ENCODE measurements at regions not wholly inside any gene's neighbourhood (a gene's known extent, or its start where the extent isn't known, plus 50 kb on each side); places are given as distances from the start of the nearest gene placed in this dataset.

DNA sequence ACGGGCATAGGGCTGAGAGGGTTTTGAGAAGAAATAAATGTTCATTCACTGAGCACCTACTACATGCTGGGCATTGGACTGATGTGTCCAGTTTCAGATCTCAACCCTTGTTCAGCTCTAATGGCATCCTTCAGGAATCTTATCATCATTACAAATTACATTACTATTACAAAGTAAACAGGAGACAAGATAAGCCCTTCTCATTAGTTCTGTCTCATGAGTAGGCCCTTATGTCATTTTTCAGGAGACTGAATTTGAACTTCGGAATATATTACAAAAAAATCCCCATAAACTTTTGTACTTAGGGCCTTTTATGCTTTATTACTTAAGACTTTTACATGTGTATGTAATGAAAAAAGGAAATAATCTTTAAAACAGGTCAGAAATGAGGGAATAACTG lies 289.7 kb downstream of the BAMBI start:
- TF ChIP-seq, protein P1, sequence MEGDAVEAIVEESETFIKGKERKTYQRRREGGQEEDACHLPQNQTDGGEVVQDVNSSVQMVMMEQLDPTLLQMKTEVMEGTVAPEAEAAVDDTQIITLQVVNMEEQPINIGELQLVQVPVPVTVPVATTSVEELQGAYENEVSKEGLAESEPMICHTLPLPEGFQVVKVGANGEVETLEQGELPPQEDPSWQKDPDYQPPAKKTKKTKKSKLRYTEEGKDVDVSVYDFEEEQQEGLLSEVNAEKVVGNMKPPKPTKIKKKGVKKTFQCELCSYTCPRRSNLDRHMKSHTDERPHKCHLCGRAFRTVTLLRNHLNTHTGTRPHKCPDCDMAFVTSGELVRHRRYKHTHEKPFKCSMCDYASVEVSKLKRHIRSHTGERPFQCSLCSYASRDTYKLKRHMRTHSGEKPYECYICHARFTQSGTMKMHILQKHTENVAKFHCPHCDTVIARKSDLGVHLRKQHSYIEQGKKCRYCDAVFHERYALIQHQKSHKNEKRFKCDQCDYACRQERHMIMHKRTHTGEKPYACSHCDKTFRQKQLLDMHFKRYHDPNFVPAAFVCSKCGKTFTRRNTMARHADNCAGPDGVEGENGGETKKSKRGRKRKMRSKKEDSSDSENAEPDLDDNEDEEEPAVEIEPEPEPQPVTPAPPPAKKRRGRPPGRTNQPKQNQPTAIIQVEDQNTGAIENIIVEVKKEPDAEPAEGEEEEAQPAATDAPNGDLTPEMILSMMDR (IDR thresholded peaks at IDR 0.05): no peak
- TF ChIP-seq POLR2A (IDR thresholded peaks at IDR 0.05): no peak
- no peak for TF ChIP-seq EP300 (IDR thresholded peaks at IDR 0.05)

Measured in tibial nerve (tissue), 4 donors.